HCT116 (cell line): ENCODE measurements at regions not wholly inside any gene's neighbourhood (a gene's known extent, or its start where the extent isn't known, plus 50 kb on each side); places are given as distances from the start of the nearest gene placed in this dataset.
"Not testable (repeated sequence)": the region's sequence is repeated elsewhere in the genome, so short reads cannot be mapped to it uniquely, and the experiment has no call there.

Experiments
- ATAC-seq: fragments of 200-7000 bp; cut with Tn5 transposase; 2 replicates; pipeline ENCODE4 v1.9.1; 2020; ENCODE audit warnings: mild to moderate bottlenecking, moderate library complexity
- BruUV-seq: library from RNA; stranded (reverse); fragments of 400-500 nt; replicated peaks from 2 replicates; lab custom pipeline; 2021; lab: Mats Ljungman, UMichigan
- CTCF ChIA-PET: fragments of 300-600 bp; sonication (Branson Sonifier 250); formaldehyde crosslinking; loops from one replicate; lab custom pipeline; 2021; ENCODE audit warnings: antibody characterized with exemption; lab: Charles Lee
- POLR2A ChIA-PET: fragments of 300-600, 350-600 bp; sonication (Branson Sonifier 250); formaldehyde crosslinking; loops from one replicate; lab custom pipeline; 2021; ENCODE audit warnings: antibody characterized with exemption; lab: Charles Lee
- RAD21 ChIA-PET, 2 experiments: fragments of 300-600 bp; sonication (Branson Sonifier 250); formaldehyde crosslinking; loops; one replicate each; lab custom pipeline; 2023; ENCODE audit warnings: low total read pairs in 2 of 2; ENCODE audit not compliant: uncharacterized antibody in 2 of 2, unreplicated experiment in 2 of 2, low non-redundant PET in 1 of 2; lab: Charles Lee
- DNase-seq: peaks from one replicate; pipeline ENCODE4 v3.0.0-alpha.2; 2010; ENCODE audit warnings: low read depth, low spot score
- H2AFZ ChIP-seq: fragments of 200-600 bp; shearing (Covaris generic), sonication (generic); 2 replicates; pipeline ENCODE4 v1.6.1; 2017; ENCODE audit warnings: low read depth, mixed run types, mixed read lengths, antibody characterized with exemption, low read length; ENCODE audit not compliant: poor library complexity, severe bottlenecking
- H3K27ac ChIP-seq: 2 replicates; pipeline ENCODE4 v1.5.1; 2012; ENCODE audit warnings: low read depth, low read length
- H3K27me3 ChIP-seq: fragments of 200-600 bp; sonication (generic); 2 replicates; pipeline ENCODE4 v1.6.1; 2016; ENCODE audit warnings: mixed run types, low read length, mixed read lengths; ENCODE audit not compliant: insufficient read depth
- H3K36me3 ChIP-seq, 2 experiments: fragments of 200-500 bp in 1 of 2; fragments of 200-600 bp in 1 of 2; sonication (Bioruptor generic) in 1 of 2; sonication (generic) in 1 of 2; 2 replicates each; pipeline versions ENCODE4 v1.5.1 to v1.6.1; 2014 to 2016; ENCODE audit warnings: low read length in 2 of 2, inconsistent platforms in 1 of 2, mixed read lengths in 1 of 2, mixed run types in 1 of 2; ENCODE audit not compliant: insufficient read depth in 2 of 2, control insufficient read depth in 1 of 2
- H3K4me1 ChIP-seq, 2 experiments: fragments of 200-600 bp in 1 of 2; sonication (generic) in 1 of 2; 2 replicates each; pipeline versions ENCODE4 v1.5.1 to v1.6.1; 2012 to 2017; ENCODE audit warnings: low read length in 2 of 2, inconsistent platforms in 1 of 2, mild to moderate bottlenecking in 1 of 2, mixed read lengths in 1 of 2, mixed run types in 1 of 2, moderate library complexity in 1 of 2; ENCODE audit not compliant: insufficient read depth in 2 of 2, control insufficient read depth in 1 of 2
- H3K4me2 ChIP-seq: fragments of 200-600 bp; sonication (generic); 2 replicates; pipeline ENCODE4 v1.6.1; 2017; ENCODE audit warnings: mixed run types, low read length, mixed read lengths
- H3K4me3 ChIP-seq, 2 experiments: fragments of 200-600 bp in 1 of 2; sonication (generic) in 1 of 2; replicated peaks in 1 of 2; 2 replicates each; pipeline ENCODE4 v1.5.1; 2011 to 2016; ENCODE audit warnings: low read length in 2 of 2, control low read depth in 1 of 2, low read depth in 1 of 2, mild to moderate bottlenecking in 1 of 2, mixed read lengths in 1 of 2, mixed run types in 1 of 2
- H3K79me2 ChIP-seq: fragments of 200-600 bp; sonication (generic); 2 replicates; pipeline ENCODE4 v1.6.1; 2017; ENCODE audit warnings: mild to moderate bottlenecking, mixed run types, low read length, moderate library complexity, mixed read lengths; ENCODE audit not compliant: insufficient read depth
- H3K9ac ChIP-seq: fragments of 200-600 bp; sonication (generic); 2 replicates; pipeline ENCODE4 v1.6.1; 2016; ENCODE audit warnings: low read length, mixed read lengths
- H3K9me2 ChIP-seq: fragments of 200-600 bp; sonication (generic), shearing (Covaris generic); 2 replicates; pipeline ENCODE4 v1.6.1; 2017; ENCODE audit warnings: mixed run types, mild to moderate bottlenecking, moderate library complexity; ENCODE audit not compliant: insufficient read depth
- H3K9me3 ChIP-seq, 2 experiments: fragments of 200-500 bp in 1 of 2; fragments of 200-600 bp in 1 of 2; sonication (Bioruptor generic) in 1 of 2; sonication (generic) in 1 of 2; 2 replicates each; pipeline ENCODE4 v1.6.1; 2014 to 2017; ENCODE audit warnings: low read length in 2 of 2, mixed read lengths in 2 of 2, inconsistent platforms in 1 of 2, low read depth in 1 of 2, mild to moderate bottlenecking in 1 of 2, mixed run types in 1 of 2, moderate library complexity in 1 of 2; ENCODE audit not compliant: control insufficient read depth in 1 of 2, insufficient read depth in 1 of 2
- H4K20me1 ChIP-seq: fragments of 200-600 bp; sonication (generic), shearing (Covaris generic); 2 replicates; pipeline ENCODE4 v1.6.1; 2017; ENCODE audit warnings: mixed run types, mild to moderate bottlenecking, moderate library complexity; ENCODE audit not compliant: insufficient read depth
- intact Hi-C: fragments of 100-400 bp; cut with micrococcal nuclease; formaldehyde crosslinking; loops from 2 replicates; pipeline ENCODE4 v1.10.0; 2022
- TF ChIP-seq, protein P1 (sequence below): IDR thresholded peaks from 2 replicates; pipeline ENCODE4 v1.6.1; 2012
- TF ChIP-seq, protein P2 (sequence below): IDR thresholded peaks from 2 replicates; pipeline ENCODE4 v1.6.1; 2012; ENCODE audit warnings: low read depth

- TF ChIP-seq, protein P1, sequence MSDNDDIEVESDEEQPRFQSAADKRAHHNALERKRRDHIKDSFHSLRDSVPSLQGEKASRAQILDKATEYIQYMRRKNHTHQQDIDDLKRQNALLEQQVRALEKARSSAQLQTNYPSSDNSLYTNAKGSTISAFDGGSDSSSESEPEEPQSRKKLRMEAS: no peak
- TF ChIP-seq, protein P2, sequence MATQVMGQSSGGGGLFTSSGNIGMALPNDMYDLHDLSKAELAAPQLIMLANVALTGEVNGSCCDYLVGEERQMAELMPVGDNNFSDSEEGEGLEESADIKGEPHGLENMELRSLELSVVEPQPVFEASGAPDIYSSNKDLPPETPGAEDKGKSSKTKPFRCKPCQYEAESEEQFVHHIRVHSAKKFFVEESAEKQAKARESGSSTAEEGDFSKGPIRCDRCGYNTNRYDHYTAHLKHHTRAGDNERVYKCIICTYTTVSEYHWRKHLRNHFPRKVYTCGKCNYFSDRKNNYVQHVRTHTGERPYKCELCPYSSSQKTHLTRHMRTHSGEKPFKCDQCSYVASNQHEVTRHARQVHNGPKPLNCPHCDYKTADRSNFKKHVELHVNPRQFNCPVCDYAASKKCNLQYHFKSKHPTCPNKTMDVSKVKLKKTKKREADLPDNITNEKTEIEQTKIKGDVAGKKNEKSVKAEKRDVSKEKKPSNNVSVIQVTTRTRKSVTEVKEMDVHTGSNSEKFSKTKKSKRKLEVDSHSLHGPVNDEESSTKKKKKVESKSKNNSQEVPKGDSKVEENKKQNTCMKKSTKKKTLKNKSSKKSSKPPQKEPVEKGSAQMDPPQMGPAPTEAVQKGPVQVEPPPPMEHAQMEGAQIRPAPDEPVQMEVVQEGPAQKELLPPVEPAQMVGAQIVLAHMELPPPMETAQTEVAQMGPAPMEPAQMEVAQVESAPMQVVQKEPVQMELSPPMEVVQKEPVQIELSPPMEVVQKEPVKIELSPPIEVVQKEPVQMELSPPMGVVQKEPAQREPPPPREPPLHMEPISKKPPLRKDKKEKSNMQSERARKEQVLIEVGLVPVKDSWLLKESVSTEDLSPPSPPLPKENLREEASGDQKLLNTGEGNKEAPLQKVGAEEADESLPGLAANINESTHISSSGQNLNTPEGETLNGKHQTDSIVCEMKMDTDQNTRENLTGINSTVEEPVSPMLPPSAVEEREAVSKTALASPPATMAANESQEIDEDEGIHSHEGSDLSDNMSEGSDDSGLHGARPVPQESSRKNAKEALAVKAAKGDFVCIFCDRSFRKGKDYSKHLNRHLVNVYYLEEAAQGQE: no peak
- TF ChIP-seq, all 23 proteins: peak for 0
Observed at GRCh38 chr4:14000091-14000814, 372.7 kb upstream of the BOD1L1 start (continued).

DNA sequence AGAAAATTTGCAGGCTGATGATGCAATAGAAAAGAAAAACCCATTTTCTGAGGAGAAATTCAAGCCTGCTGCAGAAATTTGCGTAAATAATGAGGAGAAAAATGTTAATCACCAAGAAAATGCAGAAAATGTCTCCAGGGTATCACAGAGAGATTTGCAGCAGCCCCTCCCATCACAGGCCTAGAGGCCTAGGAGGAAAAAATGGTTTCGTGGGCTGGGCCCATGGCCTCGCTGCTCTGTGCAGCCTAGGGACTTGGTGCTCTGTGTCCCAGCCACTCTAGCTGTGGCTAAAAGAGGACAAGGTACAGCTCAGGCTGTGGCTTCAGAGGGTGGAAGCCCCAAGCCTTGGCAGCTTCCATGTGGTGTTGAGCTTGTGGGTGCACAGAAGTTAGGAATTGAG is 374.8 kb upstream of the BOD1L1 start:
- H2AFZ ChIP-seq, H3K9ac ChIP-seq, H3K4me3 ChIP-seq, RAD21 ChIA-PET, intact Hi-C loops, H3K9me2 ChIP-seq, H3K36me3 ChIP-seq, ATAC-seq, H3K27ac ChIP-seq, H3K79me2 ChIP-seq, H3K27me3 ChIP-seq, DNase-seq, CTCF ChIA-PET, H3K4me1 ChIP-seq, H3K4me2 ChIP-seq, H4K20me1 ChIP-seq, BruUV-seq, POLR2A ChIA-PET: not testable (repeated sequence)
- peaks cover 0 to 26% of the 10 kb centered on the region in 2 experiments; a peak in 2 of 4 replicates for H3K9me3 ChIP-seq
